Caki2 (cell line): ENCODE measurements at regions not wholly inside any gene's neighbourhood (a gene's known extent, or its start where the extent isn't known, plus 50 kb on each side); places are given as distances from the start of the nearest gene placed in this dataset.
A peak's percentile ranks its signal among the peaks of the same experiment; 100 is the strongest.
"Not testable (repeated sequence)": the region's sequence is repeated elsewhere in the genome, so short reads cannot be mapped to it uniquely, and the experiment has no call there.

Experiments used
- DNase-seq: peaks from one replicate; pipeline ENCODE4 v3.0.0-alpha.2; 2015; ENCODE audit warnings: low read depth
- in situ Hi-C: cut with HindIII; loops from 2 replicates; pipeline ENCODE4 v1.10.0; 2016; ENCODE audit warnings: low sequenced_read_pairs, low pct_unique_long_range_greater_than_20kb, mixed read lengths

- in situ Hi-C loops = no loop called here
- DNase-seq = no peak
Measured at GRCh38 chr15:77889009-77889806, 188.3 kb downstream of the TBC1D2B start.

GRCh38 chr15:77887563-77888429 is 189.7 kb downstream of the TBC1D2B start:
- DNase-seq, in situ Hi-C loops: not testable (repeated sequence)

- DNase-seq = no peak
- in situ Hi-C loops = no loop called here
Measured at GRCh38 chr15:77886805-77887448, 190.6 kb downstream of the TBC1D2B start.

- in situ Hi-C loops, DNase-seq: not testable (repeated sequence)
Measured at GRCh38 chr15:77885877-77886500, 191.5 kb downstream of the TBC1D2B start.

GRCh38 chr15:77883012-77883411 is 194.5 kb downstream of the TBC1D2B start:
- DNase-seq, in situ Hi-C loops: not testable (repeated sequence)

GRCh38 chr15:77881950-77882349 is 195.6 kb downstream of the TBC1D2B start:
- in situ Hi-C loops = no loop called here
- no peak for DNase-seq

GRCh38 chr15:77881535-77881934 is 196.0 kb downstream of the TBC1D2B start:
- in situ Hi-C loops = not testable (repeated sequence)

GRCh38 chr15:77879466-77879865 is 198.0 kb downstream of the TBC1D2B start:
- in situ Hi-C loops, DNase-seq: not testable (repeated sequence)

More at GRCh38 chr15:77881535-77881934, 196.0 kb downstream of the TBC1D2B start:
- not testable (repeated sequence) for DNase-seq

GRCh38 chr15:77877869-77878577 is 199.5 kb downstream of the TBC1D2B start:
- DNase-seq = no peak
- in situ Hi-C loops = no loop called here

GRCh38 chr15:77876107-77876820 is 201.2 kb downstream of the TBC1D2B start:
- in situ Hi-C loops = not testable (repeated sequence)

GRCh38 chr15:77875066-77875721 is 202.3 kb downstream of the TBC1D2B start:
- in situ Hi-C loops = not testable (repeated sequence)
- DNase-seq = peak; percentile 33

More at GRCh38 chr15:77876107-77876820, 201.2 kb downstream of the TBC1D2B start:
- not testable (repeated sequence) for DNase-seq

GRCh38 chr15:77874063-77874462 is 203.4 kb downstream of the TBC1D2B start:
- in situ Hi-C loops = no loop called here
- DNase-seq = no peak

GRCh38 chr15:77872521-77873425 is 204.7 kb downstream of the TBC1D2B start:
- in situ Hi-C loops, DNase-seq: not testable (repeated sequence)

- in situ Hi-C loops = no loop called here
- DNase-seq = no peak
Measured at GRCh38 chr15:77871852-77872371, 205.6 kb downstream of the TBC1D2B start.
